ENCODE measurements at regions not wholly inside any gene's neighbourhood (a gene's known extent, or its start where the extent isn't known, plus 50 kb on each side); places are given as distances from the start of the nearest gene placed in this dataset.

GRCh38 chr7:140239653-140239935 is 62.8 kb upstream of the KDM7A start:
- no peak for DNase-seq

GRCh38 chr7:140238778-140239652 is 62.2 kb upstream of the KDM7A start:
- peak; percentile 87 for DNase-seq

DNA sequence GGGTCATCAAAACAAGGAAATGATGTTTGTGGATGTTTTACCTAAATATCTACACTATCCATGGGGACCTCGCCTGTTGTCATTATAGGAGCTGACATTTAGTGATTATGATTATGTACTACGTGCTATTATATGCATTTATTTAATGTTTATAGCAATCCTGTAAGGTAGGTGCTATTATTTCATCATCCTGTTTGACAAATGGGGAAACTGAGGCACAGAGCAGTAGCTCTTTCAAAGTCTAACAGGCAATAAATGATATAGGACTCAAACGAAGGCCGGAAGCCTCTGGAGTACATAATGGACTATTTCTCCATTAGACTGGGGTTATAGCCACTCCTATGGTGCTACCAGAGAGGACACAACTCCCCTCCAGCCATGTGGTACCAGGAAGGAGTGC is 60.6 kb upstream of the KDM7A start:
- DNase-seq, result no peak

GRCh38 chr7:140236626-140237025 is 59.8 kb upstream of the KDM7A start:
- DNase-seq, result no peak

- no peak for DNase-seq
Observed at GRCh38 chr7:140235114-140235513, 58.3 kb upstream of the KDM7A start.

DNA sequence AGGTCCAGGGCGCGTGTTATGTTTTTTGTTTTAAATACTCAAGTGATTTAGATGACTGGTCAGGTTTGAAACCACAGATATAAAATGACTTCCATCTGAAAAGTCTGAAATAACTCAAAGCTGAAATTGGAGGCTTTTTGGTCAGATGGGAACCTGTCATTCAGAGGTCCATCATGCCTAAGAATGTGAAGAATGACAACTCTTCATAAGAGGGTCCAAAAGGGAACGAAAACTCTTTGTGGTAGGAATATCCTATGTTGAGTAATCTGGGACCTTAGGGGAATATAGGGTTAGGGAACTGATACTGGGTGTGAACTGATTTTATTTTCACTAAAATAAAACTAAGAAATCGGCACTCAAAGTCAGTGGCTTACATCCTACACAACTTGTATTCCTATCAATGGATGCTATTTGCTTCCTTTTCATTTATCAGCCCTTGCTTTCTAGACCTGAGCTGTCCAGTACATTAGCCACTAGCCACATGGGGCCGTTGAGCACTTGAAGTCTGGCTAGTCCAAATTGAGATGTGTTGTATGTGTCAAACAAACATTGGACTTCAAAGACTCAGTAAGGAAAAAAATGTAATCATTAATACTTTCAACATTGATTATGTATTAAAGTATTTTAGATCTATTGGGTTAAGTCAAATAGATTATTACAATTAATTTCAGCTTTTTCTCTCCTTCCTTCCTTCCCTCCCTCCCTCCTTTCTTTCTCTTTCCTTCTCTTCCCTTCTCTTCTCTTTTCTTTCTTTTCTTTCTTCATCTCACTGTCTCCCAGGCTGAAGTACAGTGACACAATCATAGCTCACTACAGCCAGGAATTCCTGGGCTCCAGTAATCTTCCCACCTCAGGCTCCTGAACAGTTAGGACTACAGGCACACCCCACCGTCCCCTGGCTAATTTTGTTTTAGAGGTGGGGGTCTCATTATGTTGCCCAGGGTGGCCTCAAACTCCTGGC is 56.5 kb upstream of the KDM7A start:
- DNase-seq, result no peak

DNA sequence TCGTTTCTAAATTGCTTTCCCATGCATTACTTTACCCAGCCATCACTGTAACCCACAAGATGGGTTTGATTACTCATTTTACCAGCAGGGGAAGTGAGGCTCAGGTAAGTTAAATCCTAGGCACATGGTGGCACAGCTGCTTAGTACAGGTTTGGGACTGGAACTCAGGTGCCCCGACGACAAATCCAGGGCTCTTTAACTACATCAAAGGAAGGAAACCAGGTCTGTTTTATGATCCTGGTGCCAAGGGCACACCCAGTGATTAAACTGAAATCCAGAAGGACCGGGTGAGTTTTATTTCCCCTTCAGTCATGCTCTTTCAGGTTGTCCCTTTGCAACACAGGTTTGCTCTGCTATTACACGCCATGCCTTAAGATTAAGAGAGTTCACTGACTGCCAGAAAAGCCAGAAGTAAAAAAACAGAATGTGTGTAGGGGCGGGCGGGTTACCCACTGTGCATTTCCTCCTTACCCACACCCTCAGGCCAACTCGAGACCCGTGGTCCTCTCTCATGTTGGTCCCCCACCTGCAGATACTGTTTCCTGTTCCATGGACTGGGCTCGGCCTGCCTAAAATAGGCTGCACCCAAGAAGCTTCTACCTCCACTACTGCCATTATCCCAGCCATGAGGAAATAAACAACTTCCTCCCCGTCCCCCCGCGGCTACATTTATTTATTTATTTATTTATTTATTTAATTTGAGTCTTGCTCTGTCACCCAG is 55.1 kb upstream of the KDM7A start:
- no peak for DNase-seq

DNA sequence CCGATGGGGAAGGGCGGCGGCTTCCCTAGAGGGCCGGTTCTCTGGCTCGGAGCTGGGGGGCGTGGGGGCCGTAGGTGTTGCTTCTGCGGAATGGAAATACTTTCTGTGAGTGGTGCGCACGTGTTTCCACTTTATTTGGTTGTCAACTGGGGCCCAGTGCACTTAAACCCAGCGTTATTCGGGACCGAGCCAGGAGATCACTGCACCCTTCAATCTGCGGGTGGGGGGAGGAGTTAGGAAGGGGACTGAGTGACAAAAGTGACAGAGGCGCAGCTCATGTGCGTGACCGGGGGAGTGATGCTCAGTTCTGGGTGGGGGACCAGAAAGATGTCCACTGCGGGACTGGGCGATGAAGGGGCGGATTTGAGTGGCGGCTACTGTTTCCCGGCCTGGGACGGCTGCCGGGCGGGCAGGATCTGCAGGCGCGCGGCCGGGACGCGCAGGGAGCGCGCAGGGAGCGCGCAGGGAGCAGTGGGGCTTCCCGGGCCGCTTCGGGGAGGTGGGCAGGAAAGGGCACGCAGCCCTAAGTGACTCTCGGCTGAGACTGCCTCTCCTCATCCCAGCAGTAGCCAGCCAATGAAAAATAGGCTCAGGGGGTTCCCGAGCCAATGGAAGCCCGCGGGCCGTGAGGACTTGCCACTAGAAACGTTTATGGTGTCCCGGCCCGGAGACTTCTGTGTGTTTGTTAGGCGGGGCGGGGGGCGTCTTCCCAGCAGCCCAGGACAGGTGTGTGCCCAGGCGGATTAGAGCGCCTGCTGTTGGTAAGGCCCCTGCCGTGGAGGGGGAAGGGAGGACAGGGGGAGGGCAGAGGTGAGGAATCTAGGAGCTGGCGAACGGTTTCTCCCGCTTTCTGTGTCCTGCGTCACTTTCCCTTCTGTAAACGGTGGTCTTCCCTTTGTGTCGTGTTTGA is 54.3 kb upstream of the KDM7A start:
- peak; percentile 87 for DNase-seq

DNA sequence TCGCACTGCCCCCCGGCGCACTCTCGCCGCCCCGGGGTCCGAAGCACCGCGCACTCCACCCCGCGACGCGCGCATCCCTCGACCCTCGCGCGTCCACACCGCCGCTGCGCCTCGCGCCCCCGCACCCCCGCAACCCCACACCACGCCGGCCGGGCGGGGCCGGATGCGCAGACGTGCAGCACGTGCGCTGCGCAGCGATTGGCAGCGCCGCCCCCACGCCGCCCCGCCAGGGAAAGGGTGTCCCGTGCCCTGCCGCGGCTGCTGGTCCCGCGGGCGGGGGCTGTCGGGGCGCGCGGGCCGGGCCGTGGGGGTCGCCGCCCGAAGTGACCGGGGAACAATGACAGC is 53.7 kb upstream of the KDM7A start:
- DNase-seq, result no peak

- peak; percentile 62 for DNase-seq
Observed at GRCh38 chr7:140229591-140230515, 53.1 kb upstream of the KDM7A start.

DNA sequence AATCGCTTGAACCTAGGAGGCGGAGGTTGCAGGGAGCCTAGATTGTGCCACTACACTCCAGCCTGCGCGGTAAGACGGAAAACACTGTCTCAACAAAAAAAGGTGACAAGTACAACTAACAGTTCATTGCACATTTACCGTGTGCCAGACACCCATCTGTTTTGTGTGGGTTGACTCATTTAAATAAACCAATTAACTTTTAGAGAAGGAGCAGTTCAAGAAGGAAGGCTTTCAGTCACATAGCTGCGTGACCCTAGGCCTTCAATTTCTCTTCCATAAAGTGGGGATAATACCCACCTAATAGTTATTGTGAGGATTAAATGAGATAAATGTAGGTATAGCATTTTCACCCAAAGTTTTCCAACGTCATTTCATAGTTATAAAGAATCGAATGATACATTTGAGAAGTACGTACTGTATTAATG is 52.3 kb upstream of the KDM7A start:
- no peak for DNase-seq
